ENCODE measurements at regions not wholly inside any gene's neighbourhood (a gene's known extent, or its start where the extent isn't known, plus 50 kb on each side); places are given as distances from the start of the nearest gene placed in this dataset.

GRCh38 chr21:19541602-19542001 lies 1138.0 kb upstream of the TMPRSS15 start:
- TF ChIP-seq CTCF (IDR thresholded peaks at IDR 0.05) (no peak), POLR2A (IDR thresholded peaks at IDR 0.05) (no peak)

All from heart left ventricle (tissue), 13 donors.